CMK (cell line): ENCODE measurements at regions not wholly inside any gene's neighbourhood (a gene's known extent, or its start where the extent isn't known, plus 50 kb on each side); places are given as distances from the start of the nearest gene placed in this dataset.

Experiments
- DNase-seq: peaks from one replicate; pipeline ENCODE4 v3.0.0-alpha.2; 2010; ENCODE audit warnings: low read depth

DNA sequence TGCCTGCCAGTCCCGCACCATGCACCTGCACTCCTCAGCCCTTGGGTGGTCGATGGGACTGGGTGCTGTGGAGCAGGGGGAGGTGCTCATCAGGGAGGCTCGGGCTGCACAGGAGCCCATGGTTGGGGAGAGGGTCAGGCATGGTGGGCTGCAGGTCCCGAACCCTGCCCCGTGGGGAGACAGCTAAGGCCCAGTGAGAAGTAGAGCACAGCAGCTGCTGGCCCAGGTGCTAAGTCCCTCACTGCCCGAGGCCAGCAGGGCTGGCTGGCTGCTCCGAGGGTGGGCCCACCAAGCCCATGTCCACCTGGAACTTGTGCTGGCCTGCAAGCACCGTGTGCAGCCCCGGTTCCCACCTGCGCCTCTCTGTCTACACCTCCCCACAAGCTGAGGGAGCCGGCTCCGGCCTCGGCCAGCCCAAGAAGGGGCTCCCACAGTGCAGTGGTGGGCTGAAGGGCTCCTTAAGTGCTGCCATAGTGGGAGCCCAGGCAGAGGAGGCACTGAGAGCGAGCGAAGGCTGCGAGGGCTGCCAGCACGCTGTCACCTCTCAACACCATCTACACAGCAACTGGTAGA, 88.5 kb upstream of the ELAVL2 start:
- no peak for DNase-seq

DNA sequence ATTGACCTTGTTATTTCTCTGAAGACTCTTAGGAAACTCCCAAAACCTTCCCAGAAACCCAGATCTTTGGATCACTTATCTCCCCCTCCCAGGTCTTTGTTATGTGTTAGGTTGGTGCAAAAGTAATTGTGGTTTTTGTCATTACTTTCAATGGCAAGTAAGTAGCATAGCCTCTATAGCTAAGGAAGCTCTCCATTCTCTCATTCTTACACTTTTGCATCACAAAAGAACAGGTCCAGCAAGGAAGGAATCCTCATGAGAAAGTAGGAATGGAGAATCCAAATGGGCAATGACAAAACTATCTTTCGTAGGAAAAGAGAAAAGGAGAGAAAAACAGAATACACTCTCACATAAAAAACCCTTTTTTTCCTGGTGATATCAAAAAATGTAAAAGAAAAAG, 81.3 kb upstream of the ELAVL2 start:
- no peak for DNase-seq

DNA sequence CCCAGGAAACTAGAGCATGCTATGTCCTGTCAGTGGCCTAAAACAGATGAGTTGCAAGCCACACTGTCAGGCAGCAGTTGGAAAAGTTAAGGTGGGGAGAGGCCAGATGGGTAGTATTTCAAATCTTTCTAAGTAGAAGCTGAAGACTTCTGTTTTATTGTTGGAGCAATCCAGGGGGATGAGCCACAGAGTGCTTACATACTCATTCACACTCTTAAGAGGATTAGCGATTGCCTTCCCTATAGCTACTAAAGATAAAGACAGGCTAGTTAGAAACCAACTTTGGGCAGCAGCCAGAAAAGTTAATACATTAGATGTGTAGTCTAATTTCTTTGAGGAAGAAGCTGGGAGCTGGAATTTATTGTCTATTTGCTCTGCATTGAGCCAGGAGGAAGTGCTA, 61.7 kb upstream of the ELAVL2 start:
- DNase-seq = no peak
